Small intestine (tissue), 7 donors: ENCODE measurements at regions not wholly inside any gene's neighbourhood (a gene's known extent, or its start where the extent isn't known, plus 50 kb on each side); places are given as distances from the start of the nearest gene placed in this dataset.
"Not testable (repeated sequence)": the region's sequence is repeated elsewhere in the genome, so short reads cannot be mapped to it uniquely, and the experiment has no call there.

Experiments
- DNase-seq, 2 donors: peaks; one replicate each; pipeline versions ENCODE4 v3.0.0 to v3.0.0-alpha.2; 2013
- FAIRE-seq: peaks from 2 replicates; lab custom pipeline; 2012; peaks lifted over from hg19 to GRCh38; lab: Jason Lieb, UNC
- H3K27ac ChIP-seq, 3 donors: one replicate each; pipeline ENCODE4 v1.5.1; 2013; ENCODE audit warnings: low read length in 2 of 3, mild to moderate bottlenecking in 2 of 3, control low read depth in 1 of 3, inconsistent platforms in 1 of 3, low read depth in 1 of 3, moderate library complexity in 1 of 3
- H3K27me3 ChIP-seq, 3 donors: one replicate each; pipeline ENCODE4 v1.6.1; 2013; ENCODE audit warnings: low read length in 3 of 3, inconsistent platforms in 1 of 3; ENCODE audit not compliant: control insufficient read depth in 3 of 3, insufficient read depth in 3 of 3
- H3K36me3 ChIP-seq, 3 donors: one replicate each; pipeline ENCODE4 v1.6.1; 2013; ENCODE audit warnings: low read length in 3 of 3, inconsistent platforms in 1 of 3, low read depth in 1 of 3, mild to moderate bottlenecking in 1 of 3, moderate library complexity in 1 of 3; ENCODE audit not compliant: control insufficient read depth in 3 of 3, insufficient read depth in 2 of 3
- H3K4me1 ChIP-seq, 3 donors: one replicate each; pipeline ENCODE4 v1.6.1; 2013; ENCODE audit warnings: low read length in 2 of 3, inconsistent platforms in 1 of 3, low read depth in 1 of 3, mild to moderate bottlenecking in 1 of 3, moderate library complexity in 1 of 3; ENCODE audit not compliant: control insufficient read depth in 3 of 3, insufficient read depth in 2 of 3
- H3K4me3 ChIP-seq, 3 donors: one replicate each; pipeline ENCODE4 v1.5.1; 2013; ENCODE audit warnings: low read length in 3 of 3, control low read depth in 1 of 3, inconsistent platforms in 1 of 3, low read depth in 1 of 3, mild to moderate bottlenecking in 1 of 3, moderate library complexity in 1 of 3
- H3K9me3 ChIP-seq, 2 donors: one replicate each; pipeline ENCODE4 v1.6.1; 2013; ENCODE audit warnings: low read depth in 1 of 2, low read length in 1 of 2; ENCODE audit not compliant: control insufficient read depth in 2 of 2, insufficient read depth in 1 of 2
- WGBS, 3 donors: extraction: QIAGEN DNeasy Blood & Tissue Kit; methylation state at CpG; one replicate each; pipeline ENCODE4 v1.1.7; 2013; 5-methylcytosine and 5-hydroxymethylcytosine counted together
- donor health status: healthy with polysubstance abuse.
- donor health status: control.
- donor health status: control.
- donor health status: Bipolar disorder and iron deficiency.
- donor health status: healthy.

GRCh38 chr11:38341612-38342011, 1743.6 kb upstream of the RAG2 start:
- DNase-seq, H3K9me3 ChIP-seq, H3K4me1 ChIP-seq, H3K27ac ChIP-seq, H3K36me3 ChIP-seq, H3K4me3 ChIP-seq, FAIRE-seq, H3K27me3 ChIP-seq: not testable (repeated sequence)
- 82 to 90% (median 87%) methylated on average over 2 of the region's 2 CpGs for WGBS, 3 donors

GRCh38 chr11:38339835-38340440, 1741.9 kb upstream of the RAG2 start:
- Histone ChIP-seq H3K27ac (no peak overlapping the region), H3K4me1 (no peaks in the 10 kb centered on the region), H3K9me3 (no peaks in the 10 kb centered on the region), H3K36me3 (no peaks in the 10 kb centered on the region), H3K4me3 (no peak overlapping the region), H3K27me3 (no peaks in the 10 kb centered on the region)
- FAIRE-seq, result no peak
- WGBS, 3 donors, result 73 to 79% (median 76%) methylated on average over 8 of the region's 8 CpGs
- DNase-seq, result no peak

- H3K36me3 ChIP-seq, H3K4me3 ChIP-seq, H3K4me1 ChIP-seq, H3K27ac ChIP-seq, H3K9me3 ChIP-seq, H3K27me3 ChIP-seq, DNase-seq, FAIRE-seq: not testable (repeated sequence)
- WGBS, 3 donors, result 74 to 88% (median 81%) methylated on average over 5 of the region's 5 CpGs
Observed at GRCh38 chr11:38338022-38338421, 1740.0 kb upstream of the RAG2 start.

GRCh38 chr11:38332046-38332445, 1734.0 kb upstream of the RAG2 start:
- Histone ChIP-seq H3K36me3 (no peaks in the 10 kb centered on the region), H3K27me3 (no peaks in the 10 kb centered on the region), H3K9me3 (no peaks in the 10 kb centered on the region), H3K4me1 (no peaks in the 10 kb centered on the region), H3K4me3 (no peak overlapping the region), H3K27ac (no peak overlapping the region)
- WGBS, 3 donors, result 78 to 86% (median 80%) methylated on average over 3 of the region's 3 CpGs
- FAIRE-seq (no peak), DNase-seq (no peak)

GRCh38 chr11:38330578-38330977, 1732.5 kb upstream of the RAG2 start:
- no peaks in the 10 kb centered on the region for H3K27me3 ChIP-seq
- H3K36me3 ChIP-seq, result no peaks in the 10 kb centered on the region
- H3K27ac ChIP-seq, result no peak overlapping the region
- H3K4me1 ChIP-seq, result no peaks in the 10 kb centered on the region
- no peak overlapping the region for H3K4me3 ChIP-seq
- WGBS, 3 donors, result 44 to 59% (median 50%) methylated on average over 3 of the region's 3 CpGs
- DNase-seq, result no peak
- no peaks in the 10 kb centered on the region for H3K9me3 ChIP-seq
- no peak for FAIRE-seq

- Histone ChIP-seq H3K4me1 (no peaks in the 10 kb centered on the region), H3K36me3 (no peaks in the 10 kb centered on the region), H3K27ac (no peak overlapping the region), H3K4me3 (no peak overlapping the region), H3K27me3 (no peaks in the 10 kb centered on the region), H3K9me3 (no peaks in the 10 kb centered on the region)
- WGBS, 3 donors, result 32 to 47% (median 39%) methylated on average over 3 of the region's 3 CpGs
- DNase-seq (no peak), FAIRE-seq (no peak)
Observed at GRCh38 chr11:38323961-38324761, 1726.1 kb upstream of the RAG2 start.

GRCh38 chr11:38315151-38315550, 1717.1 kb upstream of the RAG2 start:
- Histone ChIP-seq H3K36me3 (no peaks in the 10 kb centered on the region), H3K9me3 (peaks cover 0 to 15% of the 10 kb centered on the region in 2 donors), H3K4me3 (no peak overlapping the region), H3K27me3 (no peaks in the 10 kb centered on the region), H3K4me1 (no peaks in the 10 kb centered on the region), H3K27ac (no peak overlapping the region)
- WGBS, 3 donors, result 88 to 96% (median 95%) methylated on average over 1 of the region's 1 CpG
- DNase-seq (no peak), FAIRE-seq (no peak)

GRCh38 chr11:38307455-38307854, 1709.4 kb upstream of the RAG2 start:
- H3K4me1 ChIP-seq, result no peaks in the 10 kb centered on the region
- no peak overlapping the region for H3K27ac ChIP-seq
- DNase-seq, result no peak
- H3K36me3 ChIP-seq, result no peaks in the 10 kb centered on the region
- 27 to 52% (median 39%) methylated on average over 1 of the region's 1 CpG for WGBS, 3 donors
- no peak overlapping the region for H3K4me3 ChIP-seq
- H3K9me3 ChIP-seq, result no peaks in the 10 kb centered on the region
- no peak for FAIRE-seq
- no peaks in the 10 kb centered on the region for H3K27me3 ChIP-seq
